ENCODE measurements at regions not wholly inside any gene's neighbourhood (a gene's known extent, or its start where the extent isn't known, plus 50 kb on each side); places are given as distances from the start of the nearest gene placed in this dataset.

- no peak for DNase-seq (ENCODE audit: low read depth)
- no peaks in the 10 kb centered on the region for H3K27me3 ChIP-seq (ENCODE audit: control insufficient read depth, insufficient read depth, low read length)
- no peak for TF ChIP-seq CTCF (IDR thresholded peaks at IDR 0.05; ENCODE audit: insufficient read depth, low read length, poor library complexity, severe bottlenecking)
- no peaks in the 10 kb centered on the region for H3K36me3 ChIP-seq (ENCODE audit: control insufficient read depth, insufficient read depth, low read length)
- H3K4me3 ChIP-seq (ENCODE audit: low read depth, low read length): no peak overlapping the region
Measured at GRCh38 chr5:165241811-165242210, 1736.4 kb downstream of the MAT2B start.

- no peaks in the 10 kb centered on the region for H3K27me3 ChIP-seq (ENCODE audit: control insufficient read depth, insufficient read depth, low read length)
- no peak overlapping the region for H3K4me3 ChIP-seq (ENCODE audit: low read depth, low read length)
- no peaks in the 10 kb centered on the region for H3K36me3 ChIP-seq (ENCODE audit: control insufficient read depth, insufficient read depth, low read length)
- TF ChIP-seq CTCF (IDR thresholded peaks at IDR 0.05; ENCODE audit: insufficient read depth, low read length, poor library complexity, severe bottlenecking): no peak
- DNase-seq (ENCODE audit: low read depth): no peak
Measured at GRCh38 chr5:165242646-165243045, 1737.2 kb downstream of the MAT2B start.

DNA sequence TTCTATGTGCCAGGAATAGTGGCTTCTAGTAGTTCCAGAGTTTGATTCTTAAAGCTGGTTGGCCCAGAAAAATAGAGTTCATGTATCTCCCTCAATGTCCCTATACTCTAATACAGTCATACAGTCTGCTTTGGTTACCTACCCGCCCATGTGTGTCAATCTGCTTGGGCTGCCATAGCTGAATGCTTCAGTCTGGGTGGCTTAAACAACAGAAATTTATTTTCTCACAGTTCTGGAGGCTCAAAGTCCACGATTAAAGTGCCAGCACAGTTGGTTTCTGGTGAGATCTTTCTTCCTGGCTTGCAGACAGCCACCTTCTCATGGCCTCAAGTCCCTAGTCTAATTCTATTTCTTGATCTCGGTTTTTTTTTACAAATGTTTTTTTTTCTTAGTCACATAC is 1739.0 kb downstream of the MAT2B start:
- no peak for DNase-seq (ENCODE audit: low read depth)
- TF ChIP-seq CTCF (IDR thresholded peaks at IDR 0.05; ENCODE audit: insufficient read depth, low read length, poor library complexity, severe bottlenecking): no peak
- Histone ChIP-seq H3K4me3 (ENCODE audit: low read depth, low read length) (no peak overlapping the region), H3K27me3 (ENCODE audit: control insufficient read depth, insufficient read depth, low read length) (no peaks in the 10 kb centered on the region), H3K36me3 (ENCODE audit: control insufficient read depth, insufficient read depth, low read length) (no peaks in the 10 kb centered on the region)

DNA sequence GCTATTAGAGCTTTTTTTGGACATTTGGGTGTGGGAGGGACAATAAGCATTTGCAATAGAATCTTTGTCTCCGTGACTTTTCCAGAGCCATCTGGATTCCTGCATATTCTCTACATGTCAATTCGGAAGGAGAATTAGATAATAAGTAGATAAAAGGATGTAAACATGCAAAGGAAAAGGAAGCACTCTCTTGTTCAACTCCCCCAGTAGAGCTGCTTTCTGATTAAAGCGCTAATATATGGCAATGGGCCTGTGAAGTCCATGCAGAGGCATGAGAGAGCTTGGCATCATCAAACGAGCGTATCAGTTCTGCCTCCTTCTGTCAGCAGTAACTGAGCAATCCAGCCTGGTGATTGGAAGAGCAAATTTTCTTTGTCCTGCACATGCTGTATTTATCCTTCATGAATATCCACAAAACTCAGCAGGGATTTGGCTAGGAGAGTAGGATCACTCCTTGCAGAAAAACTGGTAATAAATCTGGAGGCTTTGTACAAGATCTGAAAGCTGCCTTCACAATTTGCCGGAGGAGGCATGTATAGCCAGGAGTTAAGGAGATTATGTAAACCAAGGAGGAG is 1752.9 kb downstream of the MAT2B start:
- Histone ChIP-seq H3K27me3 (ENCODE audit: control insufficient read depth, insufficient read depth, low read length) (no peaks in the 10 kb centered on the region), H3K36me3 (ENCODE audit: control insufficient read depth, insufficient read depth, low read length) (no peaks in the 10 kb centered on the region), H3K4me3 (ENCODE audit: low read depth, low read length) (no peak overlapping the region)
- TF ChIP-seq CTCF (IDR thresholded peaks at IDR 0.05; ENCODE audit: insufficient read depth, low read length, poor library complexity, severe bottlenecking): no peak
- DNase-seq (ENCODE audit: low read depth): no peak

- Histone ChIP-seq H3K27me3 (ENCODE audit: control insufficient read depth, insufficient read depth, low read length) (no peaks in the 10 kb centered on the region), H3K36me3 (ENCODE audit: control insufficient read depth, insufficient read depth, low read length) (no peaks in the 10 kb centered on the region), H3K4me3 (ENCODE audit: low read depth, low read length) (no peak overlapping the region)
- no peak for TF ChIP-seq CTCF (IDR thresholded peaks at IDR 0.05; ENCODE audit: insufficient read depth, low read length, poor library complexity, severe bottlenecking)
- no peak for DNase-seq (ENCODE audit: low read depth)
Measured at GRCh38 chr5:165260426-165260825, 1755.0 kb downstream of the MAT2B start.

- Histone ChIP-seq H3K4me3 (ENCODE audit: low read depth, low read length) (no peak overlapping the region), H3K36me3 (ENCODE audit: control insufficient read depth, insufficient read depth, low read length) (no peaks in the 10 kb centered on the region), H3K27me3 (ENCODE audit: control insufficient read depth, insufficient read depth, low read length) (no peaks in the 10 kb centered on the region)
- TF ChIP-seq CTCF (IDR thresholded peaks at IDR 0.05; ENCODE audit: insufficient read depth, low read length, poor library complexity, severe bottlenecking): no peak
- no peak for DNase-seq (ENCODE audit: low read depth)
Measured at GRCh38 chr5:165263536-165263935, 1758.1 kb downstream of the MAT2B start.

Measured in kidney epithelial cell (primary cell).